ENCODE measurements at regions not wholly inside any gene's neighbourhood (a gene's known extent, or its start where the extent isn't known, plus 50 kb on each side); places are given as distances from the start of the nearest gene placed in this dataset.

- Histone ChIP-seq H2AFZ (ENCODE audit: low read length) (no peak overlapping the region), H3K27me3 (replicated peaks in 1 of 4; ENCODE audit: control insufficient read depth in 3 of 4, extremely low read depth in 1 of 4, insufficient read depth in 3 of 4, low read length in 3 of 4) (no peaks in the 10 kb centered on the region), H3K27ac (ENCODE audit: low read depth, low read length) (no peak overlapping the region), H3K4me1 (replicated peaks in 1 of 4; ENCODE audit: control insufficient read depth in 3 of 4, insufficient read depth in 4 of 4, low read length in 3 of 4) (no peaks in the 10 kb centered on the region; a peak in 2 of 7 replicates), H3K4me2 (ENCODE audit: insufficient read depth in 1 of 2, low read depth in 2 of 2, low read length in 2 of 2) (no peak overlapping the region), H4K5ac (ENCODE audit: insufficient read length, low read depth, low read length) (no peak overlapping the region), H4K91ac (replicated peaks; ENCODE audit: insufficient read length, low read length) (no peak overlapping the region), H3K79me1 (ENCODE audit: low read depth, low read length) (no peaks in the 10 kb centered on the region), H2AK5ac (ENCODE audit: low read depth, low read length) (no peak overlapping the region), H3K9ac (replicated peaks in 1 of 4; ENCODE audit: extremely low read depth in 1 of 4, low read depth in 3 of 4, low read length in 3 of 4) (no peak overlapping the region), H3K79me2 (ENCODE audit: control insufficient read depth in 1 of 2, insufficient read depth in 2 of 2, low read length in 2 of 2) (no peaks in the 10 kb centered on the region), H3K18ac (ENCODE audit: extremely low read depth, low read length) (no peak overlapping the region), H3K14ac (ENCODE audit: insufficient read length) (no peak overlapping the region), H3K4me3 (ENCODE audit: extremely low read depth in 1 of 4, insufficient read depth in 2 of 4, low read depth in 3 of 4, low read length in 4 of 4) (no peak overlapping the region), H3K36me3 (ENCODE audit: control insufficient read depth in 2 of 4, insufficient read depth in 4 of 4, low read length in 3 of 4) (no peaks in the 10 kb centered on the region), H4K20me1 (replicated peaks in 1 of 2; ENCODE audit: control insufficient read depth in 1 of 2, insufficient read depth in 2 of 2, low read length in 2 of 2) (no peaks in the 10 kb centered on the region), H3K56ac (replicated peaks; ENCODE audit: insufficient read length, low read depth, low read length) (no peak overlapping the region), H2BK5ac (ENCODE audit: low read depth, low read length) (no peak overlapping the region), H4K8ac (ENCODE audit: extremely low read depth, insufficient read depth, low read length) (no peak overlapping the region), H2BK15ac (ENCODE audit: low read length) (no peak overlapping the region), H2BK20ac (ENCODE audit: low read length) (no peak overlapping the region), H3K23ac (ENCODE audit: insufficient read length) (no peak overlapping the region), H3K9me3 (ENCODE audit: insufficient read depth in 2 of 2, low read depth in 1 of 2, low read length in 1 of 2) (no peaks in the 10 kb centered on the region), H2BK120ac (replicated peaks; ENCODE audit: low read depth, low read length) (no peak overlapping the region), H2BK12ac (ENCODE audit: low read depth, low read length) (no peak overlapping the region), H3K4ac (replicated peaks; ENCODE audit: insufficient read length, low read depth, low read length) (no peak overlapping the region), H3K23me2 (ENCODE audit: low read depth, low read length) (no peaks in the 10 kb centered on the region)
- DNase-seq (ENCODE audit: low read depth in 1 of 2, low spot score in 2 of 2) (no peak), FAIRE-seq (no peak)
- no peak for TF ChIP-seq ASH2L (IDR thresholded peaks at IDR 0.05; ENCODE audit: low read length)
- no peak for TF ChIP-seq KDM1A (IDR thresholded peaks at IDR 0.05; ENCODE audit: borderline replicate concordance, low read length)
- TF ChIP-seq MAFK (IDR thresholded peaks at IDR 0.05; ENCODE audit: low read depth, low read length) = no peak
- no peak for TF ChIP-seq EZH2 (IDR thresholded peaks at IDR 0.05; ENCODE audit: low read depth, low read length, severe bottlenecking)
- no peak for TF ChIP-seq PHF8 (conservative IDR thresholded peaks at IDR 0.05; ENCODE audit: low read depth, low read length)
- TF ChIP-seq RAD21 (IDR thresholded peaks at IDR 0.05 in 1 of 2, conservative IDR thresholded peaks at IDR 0.05 in 1 of 2; ENCODE audit: low read depth in 2 of 2, low read length in 2 of 2) = no peak
- no peak for TF ChIP-seq GTF2F1 (IDR thresholded peaks at IDR 0.05; ENCODE audit: borderline replicate concordance, low read depth, low read length)
- TF ChIP-seq BRCA1 (IDR thresholded peaks at IDR 0.05; ENCODE audit: low read depth, low read length) = no peak
- no peak for TF ChIP-seq SP1 (IDR thresholded peaks at IDR 0.05; ENCODE audit: low read depth, low read length)
- POLR2A ChIA-PET (ENCODE audit: partially characterized antibody) = no interaction called here
- CTCF ChIA-PET (ENCODE audit: partially characterized antibody) = no interaction called here
- WGBS, 2 experiments (ENCODE audit: extremely low coverage in 1 of 2, insufficient coverage in 1 of 2, insufficient read length in 1 of 2, insufficient replicate concordance in 2 of 2, low coverage in 1 of 2, low lambda C conversion rate in 2 of 2, missing lambda C conversion rate in 1 of 2) = 83% methylated on average over 2 of the region's 2 CpGs; no CpG with 5 or more reads in 1 of the 2 experiments
Measured at GRCh38 chr4:187000281-187000680, 276.6 kb upstream of the FAT1 start.

All from H1 (cell line).